22Rv1 (cell line): ENCODE measurements at regions not wholly inside any gene's neighbourhood (a gene's known extent, or its start where the extent isn't known, plus 50 kb on each side); places are given as distances from the start of the nearest gene placed in this dataset.
"Not testable (repeated sequence)": the region's sequence is repeated elsewhere in the genome, so short reads cannot be mapped to it uniquely, and the experiment has no call there.

Experiments
- H3K27ac ChIP-seq: fragments of 450-650 bp; 2 replicates; pipeline ENCODE4 v1.5.1; 2017
- CTCF ChIP-seq: fragments of 450-650 bp; IDR thresholded peaks from 2 replicates; pipeline ENCODE4 v1.5.1; 2017; ENCODE audit warnings: mild to moderate bottlenecking
- ZFX ChIP-seq: fragments of 450-650 bp; IDR thresholded peaks from 2 replicates; pipeline ENCODE4 v1.6.1; 2017; ENCODE audit warnings: antibody characterized with exemption, borderline replicate concordance

- TF ChIP-seq ZFX: no peak
- no peak for TF ChIP-seq CTCF
- no peak overlapping the region for H3K27ac ChIP-seq
Observed at GRCh38 chr5:35538198-35538931, 79.3 kb upstream of the SPEF2 start.

GRCh38 chr5:35533156-35533555 is 84.5 kb upstream of the SPEF2 start:
- no peak overlapping the region for H3K27ac ChIP-seq
- TF ChIP-seq CTCF: no peak
- no peak for TF ChIP-seq ZFX

GRCh38 chr5:35531553-35531952 is 86.1 kb upstream of the SPEF2 start:
- H3K27ac ChIP-seq: not testable (repeated sequence)

- no peak overlapping the region for H3K27ac ChIP-seq
- TF ChIP-seq CTCF (no peak), ZFX (no peak)
Observed at GRCh38 chr5:35518104-35518503, 99.6 kb upstream of the SPEF2 start.

GRCh38 chr5:35516271-35516670 is 101.4 kb upstream of the SPEF2 start:
- H3K27ac ChIP-seq: no peak overlapping the region
- TF ChIP-seq ZFX: no peak
- no peak for TF ChIP-seq CTCF

- no peak overlapping the region for H3K27ac ChIP-seq
- TF ChIP-seq ZFX: no peak
Observed at GRCh38 chr5:35513612-35514011, 104.1 kb upstream of the SPEF2 start.

GRCh38 chr5:35502206-35502605 is 115.5 kb upstream of the SPEF2 start:
- no peak for TF ChIP-seq ZFX
- TF ChIP-seq CTCF: no peak
- H3K27ac ChIP-seq: no peak overlapping the region

GRCh38 chr5:35488791-35489190 is 128.9 kb upstream of the SPEF2 start:
- H3K27ac ChIP-seq: no peak overlapping the region

More at GRCh38 chr5:35488791-35489190, 128.9 kb upstream of the SPEF2 start:
- TF ChIP-seq ZFX: no peak
- no peak for TF ChIP-seq CTCF
